ENCODE measurements at regions not wholly inside any gene's neighbourhood (a gene's known extent, or its start where the extent isn't known, plus 50 kb on each side); places are given as distances from the start of the nearest gene placed in this dataset.
"Not testable (repeated sequence)": the region's sequence is repeated elsewhere in the genome, so short reads cannot be mapped to it uniquely, and the experiment has no call there.

DNA sequence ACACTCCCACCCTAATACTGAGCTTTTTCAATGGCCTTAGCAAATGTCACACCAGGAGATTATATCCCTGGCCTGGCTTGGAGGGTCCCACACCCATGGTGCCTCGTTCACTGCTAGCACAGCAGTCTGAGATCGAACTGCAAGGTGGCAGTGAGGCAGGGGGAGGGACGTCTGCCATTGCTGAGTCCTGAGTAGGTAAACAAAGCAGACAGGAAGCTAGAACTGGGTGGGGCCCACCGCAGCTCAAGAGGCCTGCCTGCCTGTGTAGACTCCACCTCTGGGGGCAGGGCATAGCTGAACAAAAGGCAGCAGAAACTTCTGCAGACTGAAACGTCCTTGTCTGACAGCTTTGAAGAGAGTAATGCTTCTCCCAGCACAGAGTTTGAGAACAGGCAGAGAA, 338.9 kb upstream of the MBL2 start:
- no peak for DNase-seq (ENCODE audit: low read depth, low spot score)
- in situ Hi-C loops (cut with HindIII; ENCODE audit: low pct_unique_long_range_greater_than_20kb, low sequenced_read_pairs): no loop called here

DNA sequence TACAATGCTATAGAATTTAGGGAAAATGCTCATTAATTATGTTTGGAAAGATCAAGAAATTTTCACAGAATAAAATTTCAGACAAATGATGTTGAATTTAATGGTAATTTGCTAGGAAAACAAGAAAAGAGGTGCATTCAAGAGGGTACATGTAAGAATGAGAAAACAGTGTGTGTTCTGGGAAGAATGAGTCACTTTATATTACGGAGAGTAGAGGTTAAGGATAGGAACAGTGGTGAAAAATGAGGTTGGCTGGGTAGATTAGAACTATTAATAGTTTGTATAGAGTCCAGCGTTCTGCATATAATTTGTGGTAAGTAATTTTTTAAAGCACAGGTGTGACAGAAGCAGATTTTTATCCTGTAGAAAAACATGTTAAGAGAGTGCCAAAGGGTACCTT, 336.7 kb upstream of the MBL2 start:
- in situ Hi-C loops (cut with HindIII; ENCODE audit: low pct_unique_long_range_greater_than_20kb, low sequenced_read_pairs): no loop called here
- no peak for DNase-seq (ENCODE audit: low read depth, low spot score)

DNA sequence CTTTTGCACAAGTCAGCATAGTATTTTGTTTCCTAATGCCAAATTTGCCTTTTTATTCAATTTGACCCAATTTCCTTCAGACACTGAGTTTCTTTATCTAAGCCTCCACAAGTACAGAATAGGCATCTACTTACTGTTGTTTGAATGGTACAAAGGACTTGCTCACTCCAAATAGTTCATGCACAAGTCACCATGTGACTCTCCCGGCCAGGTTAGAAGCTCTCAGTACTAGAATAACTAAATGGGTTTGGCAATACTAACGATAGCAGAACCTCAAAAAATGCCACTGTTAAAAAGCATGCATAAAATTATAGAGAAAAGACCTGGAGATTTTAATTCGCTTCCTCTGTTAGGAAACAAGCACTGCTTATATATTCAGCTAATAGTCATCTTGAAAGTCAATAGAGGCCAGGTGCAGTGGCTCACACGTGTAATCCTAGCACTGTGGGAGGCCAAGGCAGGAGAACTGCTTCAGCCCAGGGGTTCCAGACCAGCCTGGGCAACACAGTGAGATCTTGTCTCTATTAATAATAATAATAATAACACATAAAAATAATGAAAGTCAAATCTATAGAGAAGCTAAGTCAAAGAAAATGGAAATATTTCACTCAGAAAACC, 335.8 kb upstream of the MBL2 start:
- DNase-seq (ENCODE audit: low read depth, low spot score): no peak
- in situ Hi-C loops (cut with HindIII; ENCODE audit: low pct_unique_long_range_greater_than_20kb, low sequenced_read_pairs): no loop called here

DNA sequence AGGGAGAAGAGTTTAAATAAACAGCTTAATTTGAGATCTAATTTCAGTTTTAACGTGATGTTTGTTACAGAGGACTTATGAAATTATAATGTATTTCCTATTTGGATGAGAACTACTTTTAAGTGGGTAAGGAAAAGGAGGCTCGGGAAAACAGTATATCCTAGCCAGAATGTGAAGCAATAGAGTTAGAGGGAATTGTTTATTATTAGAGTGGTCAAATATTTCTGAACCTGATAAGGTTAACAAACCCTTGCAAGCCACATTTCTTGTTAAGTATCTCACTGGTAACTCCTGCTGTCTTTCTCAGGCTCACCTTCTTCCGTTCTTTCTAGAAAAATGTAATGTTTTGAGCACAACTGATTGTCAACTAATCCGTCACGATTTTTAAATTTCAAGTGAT, 335.1 kb upstream of the MBL2 start:
- in situ Hi-C loops (cut with HindIII; ENCODE audit: low pct_unique_long_range_greater_than_20kb, low sequenced_read_pairs): no loop called here

DNA sequence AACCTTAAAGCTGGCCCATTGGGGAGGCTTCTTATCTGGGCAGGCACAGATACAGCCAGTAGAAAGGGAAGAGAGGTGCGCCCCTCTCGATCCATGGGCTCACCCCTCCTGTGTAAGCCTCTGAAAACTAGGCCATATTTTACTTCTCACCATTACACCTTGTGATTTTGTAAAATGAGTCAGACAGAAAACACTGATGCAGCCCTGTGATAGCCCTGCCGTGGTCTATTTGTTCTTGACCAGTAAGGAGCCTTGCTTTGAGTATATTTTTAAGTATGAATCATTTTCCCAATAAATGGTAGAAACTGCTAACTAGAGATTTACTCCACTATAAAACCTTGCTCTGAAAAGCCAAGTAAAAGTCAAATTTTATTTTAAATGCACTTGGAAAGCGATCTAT, 329.8 kb upstream of the MBL2 start:
- DNase-seq (ENCODE audit: low read depth, low spot score): no peak
- in situ Hi-C loops (cut with HindIII; ENCODE audit: low pct_unique_long_range_greater_than_20kb, low sequenced_read_pairs): no loop called here

More for the DNA sequence above, 335.1 kb upstream of the MBL2 start:
- DNase-seq (ENCODE audit: low read depth, low spot score): no peak

DNA sequence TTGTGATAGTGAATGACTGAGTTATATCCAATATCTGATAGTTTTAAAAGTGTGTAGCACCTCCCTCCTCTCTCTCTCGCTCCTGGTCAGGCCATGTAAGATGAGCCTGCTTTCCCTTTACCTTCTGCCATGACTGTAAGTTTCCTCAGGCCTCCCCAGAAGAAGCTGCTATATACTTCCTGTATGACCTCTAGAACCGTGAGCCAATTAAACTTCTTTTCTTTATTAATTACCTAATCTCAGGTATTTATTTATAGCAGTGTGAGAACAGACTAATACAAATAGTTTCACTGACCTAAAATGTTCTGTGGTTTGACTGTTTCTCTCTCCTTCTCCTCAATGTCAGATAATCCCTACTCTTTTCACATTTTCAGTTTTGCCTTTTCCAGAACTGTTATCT, 321.3 kb upstream of the MBL2 start:
- in situ Hi-C loops (cut with HindIII; ENCODE audit: low pct_unique_long_range_greater_than_20kb, low sequenced_read_pairs): no loop called here
- DNase-seq (ENCODE audit: low read depth, low spot score): no peak

DNA sequence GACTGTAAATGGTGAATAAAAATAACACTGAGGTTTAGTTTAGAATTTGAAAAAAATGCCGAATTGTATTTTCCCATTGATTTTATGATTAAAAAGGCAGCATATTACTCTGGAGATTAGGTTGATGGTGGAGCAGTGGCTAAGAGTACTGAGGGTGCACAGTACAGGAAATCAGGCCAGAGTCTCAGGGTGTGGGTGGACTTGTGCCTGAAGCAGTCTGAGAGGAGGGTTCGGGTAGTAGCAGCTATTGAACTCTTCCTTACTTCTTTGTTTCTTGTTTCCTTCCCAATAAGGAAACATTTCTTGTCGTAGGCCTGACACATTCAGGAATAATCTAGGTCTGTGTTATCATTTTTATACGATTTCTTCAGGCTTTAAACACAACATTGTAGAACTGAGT, 319.0 kb upstream of the MBL2 start:
- DNase-seq (ENCODE audit: low read depth, low spot score): no peak
- in situ Hi-C loops (cut with HindIII; ENCODE audit: low pct_unique_long_range_greater_than_20kb, low sequenced_read_pairs): no loop called here

DNA sequence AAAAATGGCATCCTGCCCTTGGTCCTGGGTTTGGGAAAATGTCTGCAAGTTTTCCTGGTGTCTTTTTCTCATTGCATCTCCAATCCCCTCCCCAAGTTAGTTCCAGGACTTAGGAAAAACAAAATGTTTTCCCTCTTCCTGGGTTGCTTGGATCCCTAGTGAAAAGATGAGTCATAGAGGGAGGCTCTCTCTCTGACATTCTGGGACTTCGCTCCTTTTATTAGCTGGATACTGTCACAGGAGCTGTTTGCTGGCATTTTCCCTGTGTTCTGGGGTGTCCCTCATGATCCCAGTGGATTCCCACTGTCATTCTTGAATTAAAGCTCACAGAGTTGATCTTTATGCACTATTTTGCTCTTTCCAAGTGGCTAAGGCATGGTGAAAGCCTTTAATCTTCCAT, 316.4 kb upstream of the MBL2 start:
- in situ Hi-C loops (cut with HindIII; ENCODE audit: low pct_unique_long_range_greater_than_20kb, low sequenced_read_pairs): no loop called here
- no peak for DNase-seq (ENCODE audit: low read depth, low spot score)

DNA sequence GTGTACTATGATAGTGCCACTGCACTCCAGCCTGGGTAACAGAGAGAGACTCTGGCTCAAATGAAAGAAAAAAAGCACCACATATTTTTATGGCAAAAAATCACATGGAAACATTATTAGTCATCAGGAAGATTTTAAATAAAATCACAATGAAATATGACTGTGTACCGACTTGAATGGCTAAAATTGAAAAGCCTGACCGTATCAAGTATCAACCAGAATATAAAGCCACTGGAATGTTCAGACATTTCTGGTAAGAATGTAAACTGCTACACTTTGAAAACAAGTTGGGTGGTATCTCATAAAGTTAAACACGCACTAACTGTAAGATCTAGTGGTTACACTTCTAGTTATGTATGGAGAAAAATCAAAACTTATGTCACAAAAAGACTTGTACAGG, 306.7 kb upstream of the MBL2 start:
- DNase-seq (ENCODE audit: low read depth, low spot score): no peak
- in situ Hi-C loops (cut with HindIII; ENCODE audit: low pct_unique_long_range_greater_than_20kb, low sequenced_read_pairs): no loop called here

DNA sequence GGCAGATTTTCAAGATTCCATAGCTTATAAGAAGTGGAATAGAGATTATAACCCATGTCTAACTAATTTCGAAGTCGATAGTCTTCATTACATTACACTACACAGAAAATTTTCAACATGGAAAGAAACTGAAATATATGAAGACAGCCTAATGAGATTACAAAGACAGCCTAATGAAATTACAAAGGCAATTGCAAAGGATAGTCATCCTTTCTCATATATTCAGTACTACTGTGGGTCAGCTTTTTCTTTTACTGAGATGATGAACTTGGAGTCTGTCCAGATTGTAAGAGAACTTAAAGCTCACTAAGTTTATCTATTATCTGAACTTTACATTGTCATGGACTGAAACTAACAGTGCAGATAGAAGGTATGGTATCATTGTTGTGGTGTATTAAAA, 304.4 kb upstream of the MBL2 start:
- in situ Hi-C loops (cut with HindIII; ENCODE audit: low pct_unique_long_range_greater_than_20kb, low sequenced_read_pairs): no loop called here

DNA sequence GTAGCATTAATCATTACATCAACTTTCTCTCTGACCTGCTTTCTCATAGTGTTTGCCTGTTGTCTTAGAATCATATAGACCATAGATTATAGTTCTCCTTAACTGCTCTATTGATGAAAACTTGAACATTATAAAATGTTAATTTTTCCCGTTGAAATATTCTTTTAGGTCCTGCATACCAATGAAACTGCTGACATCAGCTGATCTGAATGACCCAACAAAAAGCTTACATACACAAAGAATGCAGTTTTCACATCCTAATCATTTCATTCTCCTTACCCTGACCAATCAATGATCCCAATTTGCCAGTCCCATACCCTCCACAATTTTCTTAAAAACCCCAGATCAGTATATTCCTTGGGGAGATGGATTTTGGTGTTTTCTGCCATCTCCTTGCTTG, 302.9 kb upstream of the MBL2 start:
- in situ Hi-C loops (cut with HindIII; ENCODE audit: low pct_unique_long_range_greater_than_20kb, low sequenced_read_pairs): no loop called here
- no peak for DNase-seq (ENCODE audit: low read depth, low spot score)

More for the DNA sequence above, 304.4 kb upstream of the MBL2 start:
- no peak for DNase-seq (ENCODE audit: low read depth, low spot score)

DNA sequence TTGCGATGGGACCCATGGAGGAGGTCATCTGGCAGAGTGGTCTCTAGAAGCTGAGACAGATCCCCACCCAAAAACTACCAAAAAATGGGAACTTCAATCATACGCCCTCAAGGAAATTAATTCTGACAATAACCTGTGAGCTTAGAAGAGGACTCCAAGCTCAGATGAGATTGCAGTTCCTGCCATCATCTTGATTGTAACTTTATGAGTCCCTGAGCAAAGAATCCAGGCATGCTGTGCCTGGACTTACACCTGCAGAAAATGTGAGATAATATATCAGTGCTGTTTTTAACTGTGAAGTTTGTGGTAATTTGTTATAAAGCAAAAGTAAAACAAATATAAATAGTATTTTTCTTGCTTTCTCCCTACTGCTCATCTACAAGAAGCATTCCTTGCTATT, 299.6 kb upstream of the MBL2 start:
- in situ Hi-C loops (cut with HindIII; ENCODE audit: low pct_unique_long_range_greater_than_20kb, low sequenced_read_pairs): no loop called here
- DNase-seq (ENCODE audit: low read depth, low spot score): no peak

DNA sequence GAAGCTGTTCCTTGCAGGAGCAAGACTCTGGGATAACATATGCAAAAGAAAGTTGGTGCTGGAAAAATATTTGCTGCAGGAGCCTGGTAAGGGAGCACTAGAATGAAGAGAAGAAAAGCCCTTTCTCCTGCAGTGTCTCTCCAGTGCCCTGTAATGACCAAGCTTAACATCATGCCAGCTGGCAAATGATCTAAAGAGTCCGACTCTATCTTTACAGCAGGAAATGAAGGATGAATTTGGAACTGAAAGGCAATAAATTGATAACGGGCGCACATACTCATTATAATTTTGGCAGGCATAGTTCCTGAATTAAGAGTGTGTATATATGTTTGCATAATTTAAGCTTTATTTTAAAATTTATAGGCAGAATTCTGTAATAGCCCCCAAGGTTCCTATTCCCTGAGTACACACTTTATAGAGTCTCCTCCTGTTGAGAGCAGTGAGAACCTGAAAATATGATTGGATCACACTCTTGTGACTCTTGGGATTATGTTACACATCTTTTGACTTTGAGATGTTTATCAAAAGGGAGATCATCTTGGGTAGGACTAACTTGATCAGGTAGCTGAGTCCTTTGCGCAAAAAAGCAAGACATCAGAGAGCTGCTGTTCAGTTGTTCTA, 299.0 kb upstream of the MBL2 start:
- no peak for DNase-seq (ENCODE audit: low read depth, low spot score)
- in situ Hi-C loops (cut with HindIII; ENCODE audit: low pct_unique_long_range_greater_than_20kb, low sequenced_read_pairs): no loop called here

DNA sequence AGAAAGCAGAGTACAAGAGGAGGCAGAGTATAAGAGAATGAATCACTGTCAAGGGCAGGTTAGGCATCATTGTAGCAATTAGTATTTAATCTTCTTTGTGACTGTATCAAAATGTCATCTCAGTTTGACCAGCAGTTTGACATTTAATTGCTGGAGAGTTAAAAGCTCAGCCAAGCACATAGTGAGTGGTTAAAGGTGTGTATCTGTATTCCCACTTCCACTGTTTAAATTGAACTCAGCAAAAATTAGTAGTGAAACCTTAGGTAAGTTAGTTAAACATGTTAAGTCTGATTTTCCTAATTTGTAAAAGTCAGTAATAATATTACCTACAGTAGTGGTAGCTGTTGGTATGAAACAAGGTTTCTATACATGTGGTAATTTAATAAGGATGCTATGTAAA, 296.4 kb upstream of the MBL2 start:
- DNase-seq (ENCODE audit: low read depth, low spot score): no peak
- in situ Hi-C loops (cut with HindIII; ENCODE audit: low pct_unique_long_range_greater_than_20kb, low sequenced_read_pairs): no loop called here

DNA sequence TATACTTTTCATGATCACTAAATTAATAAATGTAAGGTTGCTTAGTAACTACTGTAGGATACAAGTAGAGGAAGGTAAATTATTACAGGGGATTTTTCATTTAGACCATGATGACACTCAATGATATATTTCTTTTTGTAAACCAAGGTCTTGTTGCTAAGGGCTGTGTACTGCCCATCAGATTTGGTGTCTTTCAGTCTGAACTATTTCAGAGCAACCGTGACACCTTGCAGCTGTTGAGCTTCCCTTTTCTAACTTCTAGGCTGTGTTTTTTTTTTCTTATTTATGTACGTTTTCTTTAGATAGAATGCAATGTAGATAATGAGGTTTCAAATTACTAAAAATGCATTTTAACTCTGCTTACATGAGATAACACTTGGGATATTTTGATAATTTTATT, 292.0 kb upstream of the MBL2 start:
- DNase-seq (ENCODE audit: low read depth, low spot score): no peak
- in situ Hi-C loops (cut with HindIII; ENCODE audit: low pct_unique_long_range_greater_than_20kb, low sequenced_read_pairs): no loop called here

DNA sequence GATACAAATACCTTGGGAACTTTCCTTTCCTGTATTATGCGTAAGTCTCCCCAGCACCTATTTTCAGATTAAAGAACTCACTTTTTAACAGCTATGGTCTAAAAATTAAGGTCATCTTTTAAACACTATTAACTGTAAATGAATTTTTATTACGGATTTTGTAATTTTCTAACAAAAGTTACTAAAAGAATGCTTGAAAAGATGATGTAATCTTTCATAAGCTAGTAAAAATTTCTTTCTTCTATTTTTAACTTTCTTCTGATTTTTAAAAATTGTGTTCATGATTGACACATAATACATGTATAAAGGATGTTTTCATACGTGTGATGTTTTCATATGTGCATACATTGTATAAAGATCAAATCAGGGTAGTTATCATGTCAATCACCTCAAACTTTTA, 291.2 kb upstream of the MBL2 start:
- in situ Hi-C loops (cut with HindIII; ENCODE audit: low pct_unique_long_range_greater_than_20kb, low sequenced_read_pairs): no loop called here
- no peak for DNase-seq (ENCODE audit: low read depth, low spot score)

DNA sequence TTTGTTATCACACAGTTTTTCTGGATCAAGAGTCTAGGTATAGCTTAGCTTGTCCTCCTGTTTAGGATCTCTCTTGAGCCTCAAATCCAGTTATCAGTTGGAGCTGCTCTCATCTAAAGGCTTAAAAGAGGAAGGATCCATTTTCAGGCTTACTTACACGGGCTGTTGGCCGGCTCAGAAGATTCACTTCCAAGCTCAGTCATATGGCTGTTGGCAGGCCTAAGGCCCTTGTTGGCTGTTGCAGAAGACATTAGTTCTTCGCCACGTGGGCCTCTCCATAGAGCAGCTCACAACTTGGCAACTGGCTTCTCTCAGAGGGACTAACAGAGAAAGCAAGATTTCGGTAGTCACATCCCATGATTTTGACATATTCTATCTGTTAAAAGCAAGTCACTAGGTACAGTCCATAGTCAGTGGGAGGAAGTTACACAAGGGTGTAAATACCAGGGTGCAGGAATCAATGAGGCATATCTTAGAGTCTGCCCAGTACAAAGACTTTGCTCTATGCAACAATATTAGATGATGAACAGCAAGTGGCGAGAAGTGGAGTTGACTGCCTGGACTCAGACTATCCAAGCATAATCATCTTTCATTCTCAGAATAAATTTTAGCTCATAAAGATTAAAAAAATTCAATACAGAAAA, 280.1 kb upstream of the MBL2 start:
- no peak for DNase-seq (ENCODE audit: low read depth, low spot score)
- in situ Hi-C loops (cut with HindIII; ENCODE audit: low pct_unique_long_range_greater_than_20kb, low sequenced_read_pairs): no loop called here

DNA sequence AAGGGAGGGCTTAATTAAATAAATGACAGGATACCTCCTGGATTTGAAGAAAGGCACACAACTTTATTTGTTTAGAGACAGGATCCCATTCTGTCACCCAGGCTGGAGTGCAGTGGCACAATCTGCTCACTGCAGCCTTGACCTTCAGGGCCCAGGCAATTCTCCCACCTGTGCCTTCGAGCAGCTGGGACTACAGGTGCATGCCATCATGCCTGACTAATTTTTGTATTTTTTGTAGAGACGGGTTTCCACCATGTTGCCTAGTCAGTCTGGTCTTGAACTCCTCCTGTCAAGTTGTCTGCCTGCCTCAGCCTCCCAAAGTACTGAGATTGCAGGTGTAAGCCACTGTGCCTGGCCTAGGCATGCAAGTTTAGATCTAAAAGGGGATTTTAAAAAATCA, 272.7 kb upstream of the MBL2 start:
- in situ Hi-C loops (cut with HindIII; ENCODE audit: low pct_unique_long_range_greater_than_20kb, low sequenced_read_pairs): no loop called here
- DNase-seq (ENCODE audit: low read depth, low spot score): no peak

DNA sequence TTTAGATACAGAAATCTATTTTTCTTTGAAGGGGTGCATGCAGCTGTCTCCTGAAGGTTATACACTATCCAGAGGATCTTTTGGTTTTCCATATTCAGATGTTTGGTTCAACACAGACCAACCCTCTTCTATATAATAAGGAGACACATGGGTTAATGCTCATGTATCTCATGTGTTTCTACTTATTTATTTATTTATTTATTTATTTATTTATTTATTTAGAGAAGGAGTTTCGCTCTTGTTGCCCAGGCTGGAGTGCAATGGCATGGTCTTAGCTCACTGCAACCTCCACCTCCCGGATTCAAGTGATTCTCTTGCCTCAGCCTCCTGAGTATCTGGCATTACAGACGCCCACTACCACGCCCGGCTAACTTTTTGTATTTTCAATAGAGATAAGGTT, 263.2 kb upstream of the MBL2 start:
- in situ Hi-C loops (cut with HindIII; ENCODE audit: low pct_unique_long_range_greater_than_20kb, low sequenced_read_pairs); DNase-seq (ENCODE audit: low read depth, low spot score): not testable (repeated sequence)

Data from SK-MEL-5 (cell line).